ENCODE measurements at regions not wholly inside any gene's neighbourhood (a gene's known extent, or its start where the extent isn't known, plus 50 kb on each side); places are given as distances from the start of the nearest gene placed in this dataset.

DNA sequence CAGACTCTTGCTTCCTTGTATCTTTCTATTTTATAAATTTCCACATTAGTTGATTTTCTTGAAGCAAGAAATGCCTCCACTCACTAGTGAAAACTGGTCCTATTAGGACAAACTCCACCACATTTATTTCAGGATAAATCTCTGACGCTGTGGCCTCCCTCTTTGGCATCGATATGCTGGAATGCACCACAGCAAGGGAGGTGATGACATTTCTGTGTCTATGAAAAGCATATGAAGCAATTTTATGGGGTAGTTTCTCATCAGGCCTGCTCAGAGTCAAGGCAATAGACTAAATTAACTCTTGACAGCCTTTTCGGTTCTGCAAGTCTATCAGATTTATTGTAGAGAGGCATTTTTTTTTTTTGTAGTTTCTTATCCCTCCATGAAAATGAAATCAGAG is 304.4 kb downstream of the ZEB1 start:
- TF ChIP-seq, protein P1, sequence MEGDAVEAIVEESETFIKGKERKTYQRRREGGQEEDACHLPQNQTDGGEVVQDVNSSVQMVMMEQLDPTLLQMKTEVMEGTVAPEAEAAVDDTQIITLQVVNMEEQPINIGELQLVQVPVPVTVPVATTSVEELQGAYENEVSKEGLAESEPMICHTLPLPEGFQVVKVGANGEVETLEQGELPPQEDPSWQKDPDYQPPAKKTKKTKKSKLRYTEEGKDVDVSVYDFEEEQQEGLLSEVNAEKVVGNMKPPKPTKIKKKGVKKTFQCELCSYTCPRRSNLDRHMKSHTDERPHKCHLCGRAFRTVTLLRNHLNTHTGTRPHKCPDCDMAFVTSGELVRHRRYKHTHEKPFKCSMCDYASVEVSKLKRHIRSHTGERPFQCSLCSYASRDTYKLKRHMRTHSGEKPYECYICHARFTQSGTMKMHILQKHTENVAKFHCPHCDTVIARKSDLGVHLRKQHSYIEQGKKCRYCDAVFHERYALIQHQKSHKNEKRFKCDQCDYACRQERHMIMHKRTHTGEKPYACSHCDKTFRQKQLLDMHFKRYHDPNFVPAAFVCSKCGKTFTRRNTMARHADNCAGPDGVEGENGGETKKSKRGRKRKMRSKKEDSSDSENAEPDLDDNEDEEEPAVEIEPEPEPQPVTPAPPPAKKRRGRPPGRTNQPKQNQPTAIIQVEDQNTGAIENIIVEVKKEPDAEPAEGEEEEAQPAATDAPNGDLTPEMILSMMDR (IDR thresholded peaks at IDR 0.05), result no peak

DNA sequence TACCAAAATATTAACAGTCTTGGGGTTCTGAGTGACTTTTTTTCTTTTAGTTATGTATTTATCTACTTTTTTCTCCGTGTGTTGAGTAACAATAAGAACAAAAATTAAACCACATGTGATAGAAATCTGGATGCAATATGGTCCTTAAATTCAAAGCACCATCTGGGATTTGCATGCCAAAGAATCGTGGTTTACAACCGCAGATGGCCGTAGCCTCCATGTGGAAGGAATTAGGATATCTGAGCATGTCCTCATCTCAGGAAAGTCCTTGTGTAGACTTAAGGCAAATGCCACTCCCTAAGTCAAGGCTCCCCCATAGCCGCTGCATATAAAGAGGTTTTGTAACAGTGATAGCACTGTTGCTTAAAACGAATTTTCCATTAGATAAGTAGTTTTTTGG is 304.0 kb downstream of the ZEB1 start:
- no peak overlapping the region for H3K4me2 ChIP-seq (ENCODE audit: low read length)
- H3K4me1 ChIP-seq, result no peaks in the 10 kb centered on the region
- H3K36me3 ChIP-seq (ENCODE audit: control insufficient read depth, insufficient read depth, low read length), result no peaks in the 10 kb centered on the region
- H2AFZ ChIP-seq, result no peak overlapping the region
- no peaks in the 10 kb centered on the region for H3K9me3 ChIP-seq (ENCODE audit: control insufficient read depth, low read length)
- H3K4me3 ChIP-seq (ENCODE audit: low read depth, low read length), result no peak overlapping the region
- H3K27me3 ChIP-seq (ENCODE audit: control insufficient read depth, insufficient read depth, low read length), result no peaks in the 10 kb centered on the region
- H3K9ac ChIP-seq, result no peak overlapping the region
- TF ChIP-seq, protein P1 (IDR thresholded peaks at IDR 0.05), result no peak
- H3K27ac ChIP-seq, result no peak overlapping the region
- no peaks in the 10 kb centered on the region for H3K79me2 ChIP-seq

More for the DNA sequence above, 304.4 kb downstream of the ZEB1 start:
- Histone ChIP-seq H3K4me3 (ENCODE audit: low read depth, low read length) (no peak overlapping the region), H3K4me2 (ENCODE audit: low read length) (no peak overlapping the region), H3K9ac (no peak overlapping the region), H2AFZ (no peak overlapping the region), H3K79me2 (no peaks in the 10 kb centered on the region), H3K27ac (no peak overlapping the region), H3K4me1 (no peaks in the 10 kb centered on the region), H3K27me3 (ENCODE audit: control insufficient read depth, insufficient read depth, low read length) (no peaks in the 10 kb centered on the region), H3K9me3 (ENCODE audit: control insufficient read depth, low read length) (no peaks in the 10 kb centered on the region), H3K36me3 (ENCODE audit: control insufficient read depth, insufficient read depth, low read length) (no peaks in the 10 kb centered on the region)

DNA sequence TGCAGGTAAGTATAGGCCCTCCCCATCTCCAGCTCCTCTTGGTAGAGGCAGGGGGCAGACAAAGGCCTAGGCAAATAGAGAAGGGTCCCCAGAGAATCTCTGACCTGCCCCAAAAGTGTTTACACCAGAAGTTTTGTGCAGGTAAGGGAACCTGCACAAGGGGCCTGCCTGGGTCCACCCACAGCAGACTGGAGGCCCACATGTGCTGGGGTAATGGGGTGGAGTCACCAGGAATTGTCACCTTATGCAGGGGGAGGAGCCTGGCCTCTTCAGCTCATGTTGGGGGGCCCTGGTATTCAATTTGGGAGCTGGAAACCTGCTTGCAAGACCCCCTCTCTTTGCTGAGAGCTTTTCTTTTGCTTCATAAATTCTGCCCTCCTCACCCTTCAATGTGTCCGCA is 302.7 kb downstream of the ZEB1 start:
- Histone ChIP-seq H2AFZ (no peak overlapping the region), H3K4me2 (ENCODE audit: low read length) (no peak overlapping the region), H3K9me3 (ENCODE audit: control insufficient read depth, low read length) (no peaks in the 10 kb centered on the region), H3K36me3 (ENCODE audit: control insufficient read depth, insufficient read depth, low read length) (no peaks in the 10 kb centered on the region), H3K79me2 (no peaks in the 10 kb centered on the region), H3K9ac (no peak overlapping the region), H3K4me3 (ENCODE audit: low read depth, low read length) (no peak overlapping the region), H3K4me1 (no peaks in the 10 kb centered on the region), H3K27me3 (ENCODE audit: control insufficient read depth, insufficient read depth, low read length) (no peaks in the 10 kb centered on the region), H3K27ac (no peak overlapping the region)
- TF ChIP-seq, protein P1 (IDR thresholded peaks at IDR 0.05), result no peak

DNA sequence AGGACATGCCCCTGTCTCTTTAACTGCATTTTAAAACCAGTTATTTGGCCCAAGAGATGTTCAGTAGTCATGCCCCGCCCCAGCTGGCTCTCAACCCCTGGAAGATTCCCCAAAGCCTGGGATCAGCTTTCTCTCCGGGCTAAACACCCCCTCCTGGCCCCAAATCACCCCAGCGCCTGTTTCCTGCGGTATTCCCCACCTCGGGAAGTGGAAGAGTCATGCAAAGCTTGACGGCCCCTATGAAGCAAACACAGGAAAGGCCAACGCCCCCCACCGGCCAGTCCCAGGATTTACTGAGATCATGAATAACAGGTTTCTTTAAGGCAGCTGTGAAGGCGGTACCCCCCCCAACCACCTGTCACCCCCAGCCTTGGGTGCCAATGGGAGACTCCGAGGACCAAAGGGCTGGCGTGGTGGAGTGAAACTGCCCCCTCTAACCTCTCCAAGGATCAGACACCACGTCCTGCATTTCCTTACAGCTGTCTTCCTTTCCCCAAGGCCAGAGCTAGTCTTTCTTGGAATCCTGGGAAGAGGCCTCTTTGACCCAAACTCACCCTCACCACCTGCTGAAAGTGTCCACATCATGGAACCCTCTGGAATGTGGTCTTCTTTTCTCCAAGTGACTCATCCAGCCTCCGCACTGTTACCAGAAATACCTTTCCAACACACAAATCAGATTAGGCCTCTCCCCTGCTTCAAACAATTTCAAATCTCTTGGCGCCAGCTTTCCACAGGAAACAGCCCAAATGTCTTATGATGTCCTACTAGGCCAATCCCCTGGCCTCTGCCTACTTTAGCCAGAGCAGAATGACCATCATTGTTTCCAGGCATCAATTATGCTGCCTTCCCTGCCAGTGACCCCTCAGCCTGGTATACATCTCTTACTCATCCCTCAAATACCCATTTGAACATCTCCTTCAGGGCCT is 301.5 kb downstream of the ZEB1 start:
- Histone ChIP-seq H3K4me2 (ENCODE audit: low read length) (no peak overlapping the region), H3K79me2 (no peaks in the 10 kb centered on the region), H3K9me3 (ENCODE audit: control insufficient read depth, low read length) (no peaks in the 10 kb centered on the region), H3K4me1 (no peaks in the 10 kb centered on the region), H3K9ac (no peak overlapping the region), H2AFZ (no peak overlapping the region), H3K36me3 (ENCODE audit: control insufficient read depth, insufficient read depth, low read length) (no peaks in the 10 kb centered on the region), H3K27ac (no peak overlapping the region), H3K27me3 (ENCODE audit: control insufficient read depth, insufficient read depth, low read length) (no peaks in the 10 kb centered on the region), H3K4me3 (ENCODE audit: low read depth, low read length) (no peak overlapping the region)
- TF ChIP-seq, protein P1 (IDR thresholded peaks at IDR 0.05), result no peak
